Endothelial cell of umbilical vein (primary cell): ENCODE measurements at regions not wholly inside any gene's neighbourhood (a gene's known extent, or its start where the extent isn't known, plus 50 kb on each side); places are given as distances from the start of the nearest gene placed in this dataset.

Source experiments
- BruUV-seq: library from RNA; stranded (reverse); fragments of 400-500 nt; replicated peaks from 2 replicates; lab custom pipeline; 2021; lab: Mats Ljungman, UMichigan
- CTCF ChIA-PET: fragments of 300-600, 350-600 bp; sonication (Branson Sonifier 250); formaldehyde crosslinking; loops from one replicate; lab custom pipeline; 2021; ENCODE audit warnings: antibody characterized with exemption, inconsistent platforms; lab: Charles Lee
- POLR2A ChIA-PET: fragments of 300-600, 350-600 bp; sonication (Branson Sonifier 250); formaldehyde crosslinking; loops from one replicate; lab custom pipeline; 2021; ENCODE audit warnings: antibody characterized with exemption, inconsistent platforms; lab: Charles Lee
- DNase-seq: peaks from one replicate; pipeline ENCODE4 v3.0.0-alpha.2; 2011; ENCODE audit warnings: low read depth, low spot score
- FAIRE-seq: peaks from 2 replicates; lab custom pipeline; 2011; peaks lifted over from hg19 to GRCh38; lab: Jason Lieb, UNC
- H2AFZ ChIP-seq: 2 replicates; pipeline ENCODE4 v1.6.0; 2012; ENCODE audit warnings: low read depth, low read length, control low read depth, inconsistent platforms
- H3K27ac ChIP-seq: 2 replicates; pipeline ENCODE4 v1.5.1; 2011; ENCODE audit warnings: low read depth, mild to moderate bottlenecking, control low read depth, low read length, moderate library complexity; ENCODE audit not compliant: insufficient read depth
- H3K27me3 ChIP-seq, 2 experiments: 2 replicates each; pipeline versions ENCODE4 v1.6.0 to v1.6.1; 2011; ENCODE audit warnings: low read length in 2 of 2, mixed read lengths in 1 of 2; ENCODE audit not compliant: control insufficient read depth in 2 of 2, insufficient read depth in 2 of 2
- H3K36me3 ChIP-seq, 2 experiments: 2 replicates in 1 of 2; 3 replicates in 1 of 2; pipeline ENCODE4 v1.5.1; 2011; ENCODE audit warnings: low read length in 2 of 2, mild to moderate bottlenecking in 1 of 2, moderate library complexity in 1 of 2; ENCODE audit not compliant: control insufficient read depth in 2 of 2, insufficient read depth in 2 of 2; ENCODE audit errors: extremely low read depth in 1 of 2
- H3K4me1 ChIP-seq: 3 replicates; pipeline ENCODE4 v1.5.1; 2011; ENCODE audit warnings: mild to moderate bottlenecking, low read length; ENCODE audit not compliant: control insufficient read depth, insufficient read depth; ENCODE audit errors: extremely low read depth
- H3K4me2 ChIP-seq: 2 replicates; pipeline ENCODE4 v1.6.1; 2011; ENCODE audit warnings: low read length, control low read depth, mixed read lengths; ENCODE audit not compliant: insufficient read depth
- H3K4me3 ChIP-seq, 3 experiments: fragments of 200-600 bp in 1 of 3; sonication (generic), shearing (Covaris generic) in 1 of 3; replicated peaks in 1 of 3; 2 replicates each; pipeline ENCODE4 v1.5.1; 2011 to 2016; ENCODE audit warnings: control low read depth in 3 of 3, low read length in 3 of 3, mild to moderate bottlenecking in 2 of 3, inconsistent platforms in 1 of 3, low read depth in 1 of 3, moderate library complexity in 1 of 3; ENCODE audit not compliant: insufficient read depth in 1 of 3
- H3K79me2 ChIP-seq: 2 replicates; pipeline ENCODE4 v1.6.0; 2012; ENCODE audit warnings: low read length, inconsistent platforms; ENCODE audit not compliant: control insufficient read depth, insufficient read depth
- H3K9ac ChIP-seq: replicated peaks from 2 replicates; pipeline ENCODE3; 2011; ENCODE audit warnings: low read length, control low read depth; ENCODE audit not compliant: insufficient read depth; ENCODE audit errors: extremely low read depth
- H3K9me1 ChIP-seq: replicated peaks from 3 replicates; pipeline ENCODE4 v1.6.0; 2011; ENCODE audit warnings: mild to moderate bottlenecking, low read length; ENCODE audit not compliant: control insufficient read depth, insufficient read depth; ENCODE audit errors: extremely low read depth
- H3K9me3 ChIP-seq: replicated peaks from 2 replicates; pipeline ENCODE4 v1.5.1; 2012; ENCODE audit warnings: low read length, inconsistent platforms; ENCODE audit not compliant: control insufficient read depth, insufficient read depth
- H4K20me1 ChIP-seq: replicated peaks from 2 replicates; pipeline ENCODE3; 2011; ENCODE audit warnings: mild to moderate bottlenecking, low read length; ENCODE audit not compliant: control insufficient read depth, insufficient read depth; ENCODE audit errors: extremely low read depth
- CTCF ChIP-seq, 2 donors: IDR thresholded peaks; 1 replicate in 1 of 2; 2 replicates in 1 of 2; pipeline ENCODE4 v1.5.1; 2011; ENCODE audit warnings: low read length in 2 of 2, mild to moderate bottlenecking in 2 of 2, moderate library complexity in 2 of 2, control low read depth in 1 of 2, inconsistent platforms in 1 of 2, low read depth in 1 of 2; ENCODE audit not compliant: insufficient read depth in 1 of 2; ENCODE audit errors: extremely low read depth in 1 of 2
- EZH2 ChIP-seq: IDR thresholded peaks from 2 replicates; pipeline ENCODE4 v1.6.1; 2012; ENCODE audit warnings: borderline replicate concordance, low read depth, mild to moderate bottlenecking, moderate library complexity, low read length, inconsistent platforms; ENCODE audit not compliant: severe bottlenecking
- FOS ChIP-seq: IDR thresholded peaks from 2 replicates; pipeline ENCODE4 v1.6.1; 2011; ENCODE audit warnings: mild to moderate bottlenecking, low read length, moderate library complexity, borderline replicate concordance; ENCODE audit not compliant: insufficient read depth
- GATA2 ChIP-seq: IDR thresholded peaks from 2 replicates; pipeline ENCODE4 v1.7.0; 2011; ENCODE audit warnings: low read depth, mild to moderate bottlenecking, moderate library complexity, mixed read lengths, low read length; ENCODE audit not compliant: insufficient read length, insufficient read depth
- JUN ChIP-seq: IDR thresholded peaks from 2 replicates; pipeline ENCODE4 v1.6.1; 2011; ENCODE audit warnings: borderline replicate concordance, low read depth; ENCODE audit not compliant: insufficient read length, insufficient read depth
- MAX ChIP-seq: IDR thresholded peaks from 2 replicates; pipeline ENCODE4 v1.6.1; 2011; ENCODE audit not compliant: insufficient read depth, insufficient read length
- MYC ChIP-seq: IDR thresholded peaks from one replicate; pipeline ENCODE4 v1.6.1; 2011; ENCODE audit warnings: mild to moderate bottlenecking, low read depth, low read length
- POLR2A ChIP-seq: IDR thresholded peaks from 2 replicates; pipeline ENCODE4 v1.6.1; 2012; ENCODE audit warnings: low read depth, mild to moderate bottlenecking, control low read depth, low read length
- POLR2AphosphoS5 ChIP-seq: IDR thresholded peaks from 2 replicates; pipeline ENCODE4 v1.6.1; 2012; ENCODE audit warnings: low read depth, mild to moderate bottlenecking, control low read depth, low read length, moderate library complexity; ENCODE audit not compliant: insufficient read depth
- dilution Hi-C: fragments of 300-500 bp; cut with MboI; formaldehyde crosslinking; loops from one replicate; pipeline ENCODE4 v1.15.0; 2019; ENCODE audit warnings: low sequenced_read_pairs; ENCODE audit not compliant: extremely low pct_ligation_motif_present
- intact Hi-C: fragments of 100-400 bp; cut with micrococcal nuclease; formaldehyde crosslinking; loops from one replicate; pipeline ENCODE4 v1.10.0; 2022

DNA sequence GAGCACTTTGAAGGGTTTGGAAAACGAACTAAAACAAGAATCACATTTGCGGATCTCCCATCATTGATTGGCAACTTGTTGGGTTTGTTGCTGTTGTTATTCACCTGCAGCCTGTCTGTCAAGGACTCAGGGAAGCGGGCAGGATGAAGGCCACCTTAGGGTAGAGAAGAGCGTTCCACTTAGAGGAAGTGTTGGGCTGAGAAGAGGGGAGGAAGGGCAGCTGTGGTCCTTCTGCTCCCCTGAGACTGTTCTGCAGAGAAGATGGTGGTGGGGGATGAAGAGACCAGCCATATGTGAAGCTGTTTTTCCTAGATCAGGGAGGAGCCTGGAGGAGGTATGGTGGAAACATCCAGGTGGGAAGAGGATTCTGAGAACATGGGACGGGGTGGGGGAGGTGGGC is 70.6 kb upstream of the CPEB4 start:
- H3K9me3 ChIP-seq: no peaks in the 10 kb centered on the region
- H3K9me1 ChIP-seq: no peaks in the 10 kb centered on the region
- no peak overlapping the region for H3K4me2 ChIP-seq
- H3K27ac ChIP-seq: no peak overlapping the region
- no peak overlapping the region for H2AFZ ChIP-seq
- no peaks in the 10 kb centered on the region for H3K79me2 ChIP-seq
- no peaks in the 10 kb centered on the region for H3K4me1 ChIP-seq
- ChIA-PET POLR2A (no interaction called here), CTCF (interaction anchor here (1.2 kb wide), 1 partner anchor 20 kb away, joined by 3 read pairs; no protein-coding TSS in a partner anchor)
- no peak for TF ChIP-seq MAX
- TF ChIP-seq MYC: no peak
- no peak for TF ChIP-seq JUN
- TF ChIP-seq FOS: no peak
- no peak for TF ChIP-seq GATA2
- TF ChIP-seq CTCF (IDR thresholded peaks at IDR 0.05; ENCODE audit: extremely low read depth in 1 of 2, insufficient read depth in 1 of 2, low read depth in 1 of 2, low read length in 2 of 2): no peak
- TF ChIP-seq POLR2A: no peak
- no peak for TF ChIP-seq EZH2
- no peak for TF ChIP-seq POLR2AphosphoS5
- DNase-seq: no peak
- FAIRE-seq: no peak
- H3K36me3 ChIP-seq: no peaks in the 10 kb centered on the region
- H4K20me1 ChIP-seq: peaks cover 2% of the 10 kb centered on the region
- H3K27me3 ChIP-seq: no peaks in the 10 kb centered on the region
- H3K4me3 ChIP-seq: no peak overlapping the region
- intact Hi-C loops (no loop called here), dilution Hi-C loops (no loop called here)
- H3K9ac ChIP-seq: no peak overlapping the region
- no TSS peak for BruUV-seq
